Neuronal stem cell (in vitro differentiated cells): ENCODE measurements at regions not wholly inside any gene's neighbourhood (a gene's known extent, or its start where the extent isn't known, plus 50 kb on each side); places are given as distances from the start of the nearest gene placed in this dataset.

Experiments used
- DNase-seq: peaks from one replicate; pipeline ENCODE4 v3.0.0-alpha.2; 2013; ENCODE audit warnings: low spot score
- H2AFZ ChIP-seq: one replicate; pipeline ENCODE4 v1.6.1; 2013; ENCODE audit warnings: mild to moderate bottlenecking, low read length, inconsistent platforms
- H2AK5ac ChIP-seq: 2 replicates; pipeline ENCODE4 v1.6.1; 2013; ENCODE audit warnings: low read depth, mild to moderate bottlenecking, inconsistent platforms, low read length, moderate library complexity, mixed read lengths
- H2BK120ac ChIP-seq: 2 replicates; pipeline ENCODE4 v1.6.1; 2013; ENCODE audit warnings: low read depth, mild to moderate bottlenecking, inconsistent platforms, low read length, moderate library complexity, mixed read lengths
- H2BK12ac ChIP-seq: one replicate; pipeline ENCODE4 v1.6.1; 2013; ENCODE audit warnings: low read length, inconsistent platforms
- H2BK15ac ChIP-seq: 2 replicates; pipeline ENCODE4 v1.6.1; 2013; ENCODE audit warnings: mild to moderate bottlenecking, low read length, inconsistent platforms, mixed read lengths
- H2BK5ac ChIP-seq: one replicate; pipeline ENCODE4 v1.6.1; 2013; ENCODE audit warnings: inconsistent platforms, mild to moderate bottlenecking, low read length, moderate library complexity
- H3K14ac ChIP-seq: one replicate; pipeline ENCODE4 v1.6.1; 2013; ENCODE audit warnings: low read length, inconsistent platforms
- H3K18ac ChIP-seq: 2 replicates; pipeline ENCODE4 v1.6.1; 2013; ENCODE audit warnings: low read length, inconsistent platforms
- H3K23ac ChIP-seq: 2 replicates; pipeline ENCODE4 v1.6.1; 2013; ENCODE audit warnings: low read depth, mild to moderate bottlenecking, mixed read lengths, low read length, inconsistent platforms; ENCODE audit not compliant: poor library complexity
- H3K27ac ChIP-seq: replicated peaks from 3 replicates; pipeline ENCODE4 v1.5.1; 2013; ENCODE audit warnings: low read length, inconsistent platforms
- H3K27me3 ChIP-seq, 3 experiments: 2 replicates each; pipeline ENCODE4 v1.6.1; 2013; ENCODE audit warnings: low read length in 3 of 3, mild to moderate bottlenecking in 2 of 3, inconsistent platforms in 1 of 3, low read depth in 1 of 3, mixed read lengths in 1 of 3, moderate library complexity in 1 of 3; ENCODE audit not compliant: control insufficient read depth in 3 of 3, insufficient read depth in 3 of 3
- H3K36me3 ChIP-seq, 2 donors: replicated peaks in 1 of 2; 2 replicates each; pipeline ENCODE4 v1.6.1; 2013; ENCODE audit warnings: low read length in 2 of 2; ENCODE audit not compliant: control insufficient read depth in 2 of 2, insufficient read depth in 2 of 2
- H3K4ac ChIP-seq: 2 replicates; pipeline ENCODE4 v1.6.1; 2013; ENCODE audit warnings: inconsistent platforms, mild to moderate bottlenecking, low read length, moderate library complexity
- H3K4me1 ChIP-seq, 2 donors: 1 replicate in 1 of 2; 2 replicates in 1 of 2; pipeline ENCODE4 v1.6.1; 2013; ENCODE audit warnings: low read length in 2 of 2, low read depth in 1 of 2; ENCODE audit not compliant: control insufficient read depth in 2 of 2, insufficient read depth in 1 of 2
- H3K4me2 ChIP-seq: one replicate; pipeline ENCODE4 v1.6.1; 2013; ENCODE audit warnings: mild to moderate bottlenecking, low read length, inconsistent platforms; ENCODE audit not compliant: insufficient read depth, poor library complexity, severe bottlenecking
- H3K4me3 ChIP-seq, 2 donors: 2 replicates each; pipeline ENCODE4 v1.5.1; 2013; ENCODE audit warnings: low read length in 2 of 2, mild to moderate bottlenecking in 2 of 2, inconsistent platforms in 1 of 2, moderate library complexity in 1 of 2
- H3K79me1 ChIP-seq: one replicate; pipeline ENCODE4 v1.6.1; 2013; ENCODE audit warnings: low read depth, mild to moderate bottlenecking, inconsistent platforms, low read length, moderate library complexity
- H3K9ac ChIP-seq: one replicate; pipeline ENCODE4 v1.6.1; 2013; ENCODE audit warnings: mild to moderate bottlenecking, low read depth, low read length, inconsistent platforms; ENCODE audit not compliant: poor library complexity
- H3K9me3 ChIP-seq, 2 donors: replicated peaks in 1 of 2; 2 replicates each; pipeline versions ENCODE3 to v1.6.1; 2013; ENCODE audit warnings: low read length in 2 of 2, mild to moderate bottlenecking in 2 of 2, inconsistent platforms in 1 of 2, low read depth in 1 of 2, mixed read lengths in 1 of 2, moderate library complexity in 1 of 2; ENCODE audit not compliant: control insufficient read depth in 2 of 2, insufficient read depth in 1 of 2
- H4K8ac ChIP-seq: one replicate; pipeline ENCODE4 v1.6.1; 2013; ENCODE audit warnings: low read depth, mild to moderate bottlenecking, inconsistent platforms, low read length, moderate library complexity
- H4K91ac ChIP-seq: one replicate; pipeline ENCODE4 v1.6.1; 2013; ENCODE audit warnings: low read length, low read depth, mild to moderate bottlenecking, inconsistent platforms; ENCODE audit not compliant: poor library complexity
- WGBS, 2 donors: extraction: QIAGEN DNeasy Blood & Tissue Kit; methylation state at CpG; one replicate each; pipeline ENCODE4 v1.1.7; 2013; ENCODE audit warnings: missing lambda C conversion rate in 2 of 2, mixed read lengths in 1 of 2; ENCODE audit not compliant: insufficient read length in 2 of 2, insufficient replicate concordance in 1 of 2; ENCODE audit errors: extremely low coverage in 2 of 2; 5-methylcytosine and 5-hydroxymethylcytosine counted together

- H2BK15ac ChIP-seq = no peak overlapping the region
- H3K23ac ChIP-seq = no peak overlapping the region
- H3K27me3 ChIP-seq = no peaks in the 10 kb centered on the region
- WGBS, 2 donors = no CpG with 5 or more reads among the region's 6 CpGs
- H3K14ac ChIP-seq = no peak overlapping the region
- no peak overlapping the region for H2AFZ ChIP-seq
- no peak overlapping the region for H3K4me3 ChIP-seq
- H3K79me1 ChIP-seq = no peaks in the 10 kb centered on the region
- H3K4me1 ChIP-seq = peaks cover 0 to 3% of the 10 kb centered on the region in 2 donors
- H3K9ac ChIP-seq = no peak overlapping the region
- no peak overlapping the region for H2AK5ac ChIP-seq
- no peak overlapping the region for H4K8ac ChIP-seq
- no peak overlapping the region for H4K91ac ChIP-seq
- no peak overlapping the region for H2BK5ac ChIP-seq
- H3K4me2 ChIP-seq = no peak overlapping the region
- no peaks in the 10 kb centered on the region for H3K36me3 ChIP-seq
- no peak overlapping the region for H3K4ac ChIP-seq
- no peak overlapping the region for H3K27ac ChIP-seq
- DNase-seq = no peak
- H3K9me3 ChIP-seq = peaks cover 0 to 2% of the 10 kb centered on the region in 2 donors
- no peak overlapping the region for H3K18ac ChIP-seq
- no peak overlapping the region for H2BK120ac ChIP-seq
- no peak overlapping the region for H2BK12ac ChIP-seq
These were observed 78.2 kb upstream of the PGBD5 start for GRCh38 chr1:230504310-230504709.

- no peak overlapping the region for H4K91ac ChIP-seq
- H2BK15ac ChIP-seq = no peak overlapping the region
- H3K27ac ChIP-seq = no peak overlapping the region
These were observed 77.6 kb upstream of the PGBD5 start for GRCh38 chr1:230503726-230504125.

GRCh38 chr1:230502996-230503395 is 76.9 kb upstream of the PGBD5 start:
- H3K27me3 ChIP-seq = no peaks in the 10 kb centered on the region
- WGBS, 2 donors = no CpG with 5 or more reads among the region's 2 CpGs
- H3K4me3 ChIP-seq = no peak overlapping the region

More at GRCh38 chr1:230503726-230504125, 77.6 kb upstream of the PGBD5 start:
- Histone ChIP-seq H3K14ac (no peak overlapping the region), H4K8ac (no peak overlapping the region), H3K36me3 (no peaks in the 10 kb centered on the region), H3K9ac (no peak overlapping the region), H3K18ac (no peak overlapping the region), H3K9me3 (peaks cover 0 to 3% of the 10 kb centered on the region in 2 donors), H3K4me1 (peaks cover 0 to 3% of the 10 kb centered on the region in 2 donors), H3K27me3 (no peaks in the 10 kb centered on the region), H3K4ac (no peak overlapping the region), H2BK12ac (no peak overlapping the region), H3K79me1 (no peaks in the 10 kb centered on the region), H3K4me2 (no peak overlapping the region), H2AFZ (no peak overlapping the region), H2BK120ac (no peak overlapping the region), H3K4me3 (no peak overlapping the region), H2BK5ac (no peak overlapping the region), H2AK5ac (no peak overlapping the region), H3K23ac (no peak overlapping the region)
- WGBS, 2 donors = no CpG with 5 or more reads among the region's 1 CpG
- no peak for DNase-seq

GRCh38 chr1:230502306-230502705 is 76.2 kb upstream of the PGBD5 start:
- WGBS, 2 donors = no CpG with 5 or more reads among the region's 4 CpGs
- Histone ChIP-seq H3K14ac (no peak overlapping the region), H3K9me3 (peaks cover 0 to 3% of the 10 kb centered on the region in 2 donors), H3K4ac (no peak overlapping the region), H3K79me1 (no peaks in the 10 kb centered on the region), H2BK120ac (no peak overlapping the region), H3K27me3 (no peaks in the 10 kb centered on the region), H2BK15ac (no peak overlapping the region), H3K23ac (no peak overlapping the region), H3K4me3 (no peak overlapping the region), H2BK12ac (no peak overlapping the region), H2BK5ac (no peak overlapping the region), H3K27ac (no peak overlapping the region), H3K4me2 (no peak overlapping the region), H3K9ac (no peak overlapping the region), H2AK5ac (no peak overlapping the region), H4K91ac (no peak overlapping the region), H3K18ac (no peak overlapping the region), H4K8ac (no peak overlapping the region), H3K4me1 (peaks cover 0 to 3% of the 10 kb centered on the region in 2 donors), H3K36me3 (no peaks in the 10 kb centered on the region), H2AFZ (no peak overlapping the region)
- DNase-seq = no peak

More at GRCh38 chr1:230502996-230503395, 76.9 kb upstream of the PGBD5 start:
- H2BK15ac ChIP-seq = no peak overlapping the region
- H3K4ac ChIP-seq = no peak overlapping the region
- H2BK120ac ChIP-seq = no peak overlapping the region
- H4K8ac ChIP-seq = no peak overlapping the region
- no peak overlapping the region for H3K23ac ChIP-seq
- H2AK5ac ChIP-seq = no peak overlapping the region
- H3K9ac ChIP-seq = no peak overlapping the region
- no peak overlapping the region for H3K18ac ChIP-seq
- no peaks in the 10 kb centered on the region for H3K36me3 ChIP-seq
- no peak overlapping the region for H2BK5ac ChIP-seq
- no peak overlapping the region for H3K27ac ChIP-seq
- H3K9me3 ChIP-seq = peaks cover 0 to 3% of the 10 kb centered on the region in 2 donors
- DNase-seq = no peak
- no peak overlapping the region for H2AFZ ChIP-seq
- H3K79me1 ChIP-seq = no peaks in the 10 kb centered on the region
- H3K14ac ChIP-seq = no peak overlapping the region
- no peak overlapping the region for H3K4me2 ChIP-seq
- H4K91ac ChIP-seq = no peak overlapping the region
- H2BK12ac ChIP-seq = no peak overlapping the region
- H3K4me1 ChIP-seq = peaks cover 0 to 3% of the 10 kb centered on the region in 2 donors
